ENCODE measurements at regions not wholly inside any gene's neighbourhood (a gene's known extent, or its start where the extent isn't known, plus 50 kb on each side); places are given as distances from the start of the nearest gene placed in this dataset.

- TF ChIP-seq, protein P1, sequence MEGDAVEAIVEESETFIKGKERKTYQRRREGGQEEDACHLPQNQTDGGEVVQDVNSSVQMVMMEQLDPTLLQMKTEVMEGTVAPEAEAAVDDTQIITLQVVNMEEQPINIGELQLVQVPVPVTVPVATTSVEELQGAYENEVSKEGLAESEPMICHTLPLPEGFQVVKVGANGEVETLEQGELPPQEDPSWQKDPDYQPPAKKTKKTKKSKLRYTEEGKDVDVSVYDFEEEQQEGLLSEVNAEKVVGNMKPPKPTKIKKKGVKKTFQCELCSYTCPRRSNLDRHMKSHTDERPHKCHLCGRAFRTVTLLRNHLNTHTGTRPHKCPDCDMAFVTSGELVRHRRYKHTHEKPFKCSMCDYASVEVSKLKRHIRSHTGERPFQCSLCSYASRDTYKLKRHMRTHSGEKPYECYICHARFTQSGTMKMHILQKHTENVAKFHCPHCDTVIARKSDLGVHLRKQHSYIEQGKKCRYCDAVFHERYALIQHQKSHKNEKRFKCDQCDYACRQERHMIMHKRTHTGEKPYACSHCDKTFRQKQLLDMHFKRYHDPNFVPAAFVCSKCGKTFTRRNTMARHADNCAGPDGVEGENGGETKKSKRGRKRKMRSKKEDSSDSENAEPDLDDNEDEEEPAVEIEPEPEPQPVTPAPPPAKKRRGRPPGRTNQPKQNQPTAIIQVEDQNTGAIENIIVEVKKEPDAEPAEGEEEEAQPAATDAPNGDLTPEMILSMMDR (IDR thresholded peaks at IDR 0.05), result no peak
- TF ChIP-seq EP300 (IDR thresholded peaks at IDR 0.05), result no peak
- no peak for TF ChIP-seq POLR2AphosphoS5 (IDR thresholded peaks at IDR 0.05)
- no peak for TF ChIP-seq POLR2A (IDR thresholded peaks at IDR 0.05)
These were observed 169.5 kb downstream of the KIF20B start for GRCh38 chr10:89870936-89871335.

Data from sigmoid colon (tissue), 4 donors.